SK-N-SH (cell line): ENCODE measurements at regions not wholly inside any gene's neighbourhood (a gene's known extent, or its start where the extent isn't known, plus 50 kb on each side); places are given as distances from the start of the nearest gene placed in this dataset.

ENCODE experiments used
- EP300 ChIP-seq, 2 experiments: IDR thresholded peaks; 2 replicates each; pipeline versions ENCODE4 v1.4.0 to v1.6.1; 2012; ENCODE audit warnings: borderline replicate concordance in 1 of 2, low read depth in 1 of 2, low read length in 1 of 2
- EZH2phosphoT487 ChIP-seq: fragments of 200-600 bp; sonication (generic); IDR thresholded peaks from 2 replicates; pipeline ENCODE4 v1.6.1; 2017; ENCODE audit warnings: low read depth, mixed run types, mild to moderate bottlenecking, antibody characterized with exemption, moderate library complexity, borderline replicate concordance

GRCh38 chr1:244212219-244212618 lies 161.1 kb downstream of the ZBTB18 start:
- no peak for TF ChIP-seq EP300 (IDR thresholded peaks at IDR 0.05; ENCODE audit: borderline replicate concordance in 1 of 2, low read depth in 1 of 2, low read length in 1 of 2)
- no peak for TF ChIP-seq EZH2phosphoT487
